C4-2B (cell line): ENCODE measurements at regions not wholly inside any gene's neighbourhood (a gene's known extent, or its start where the extent isn't known, plus 50 kb on each side); places are given as distances from the start of the nearest gene placed in this dataset.

Source experiments
- CTCF ChIP-seq: fragments of 450-650 bp; conservative IDR thresholded peaks from 2 replicates; pipeline ENCODE4 v1.5.1; 2017; ENCODE audit warnings: mild to moderate bottlenecking
- ZFX ChIP-seq: fragments of 450-650 bp; IDR thresholded peaks from 2 replicates; pipeline ENCODE4 v1.6.1; 2017

GRCh38 chr9:7305677-7306076 is 493.9 kb downstream of the DMAC1 start:
- TF ChIP-seq CTCF (no peak), ZFX (no peak)
